Mesothelial cell of epicardium (in vitro differentiated cells): ENCODE measurements at regions not wholly inside any gene's neighbourhood (a gene's known extent, or its start where the extent isn't known, plus 50 kb on each side); places are given as distances from the start of the nearest gene placed in this dataset.

Source experiments
- DNase-seq, 2 experiments: peaks; one replicate each; pipeline ENCODE4 v3.0.0; 2021; ENCODE audit warnings: low spot score in 2 of 2; ENCODE audit not compliant: unreplicated experiment in 2 of 2
- H3K27ac Mint-ChIP-seq: 2 replicates; pipeline ENCODE4 v1.8.0; 2021; ENCODE audit warnings: mixed read lengths
- H3K27me3 Mint-ChIP-seq: 2 replicates; pipeline ENCODE4 v1.8.0; 2021; ENCODE audit warnings: low read depth, mixed read lengths
- H3K36me3 Mint-ChIP-seq: 2 replicates; pipeline ENCODE4 v1.8.0; 2021; ENCODE audit warnings: mixed read lengths
- H3K4me1 Mint-ChIP-seq: 2 replicates; pipeline ENCODE4 v1.8.0; 2021; ENCODE audit warnings: mixed read lengths
- H3K4me3 Mint-ChIP-seq: 2 replicates; pipeline ENCODE4 v1.8.0; 2021; ENCODE audit warnings: mild to moderate bottlenecking, moderate library complexity, mixed read lengths
- H3K9me3 Mint-ChIP-seq: 2 replicates; pipeline ENCODE4 v1.8.0; 2021; ENCODE audit warnings: mixed read lengths
- CTCF ChIP-seq: fragments of 200-600 bp; sonication (generic); IDR thresholded peaks from one replicate; pipeline ENCODE4 v1.5.0; 2021; ENCODE audit warnings: antibody characterized with exemption; ENCODE audit not compliant: unreplicated experiment

GRCh38 chrX:46330981-46331380 lies 214.2 kb downstream of the ZNF674 start:
- no peak overlapping the region for H3K27ac Mint-ChIP-seq
- peaks cover 17% of the 10 kb centered on the region for H3K4me1 Mint-ChIP-seq
- no peak overlapping the region for H3K4me3 Mint-ChIP-seq
- no peaks in the 10 kb centered on the region for H3K36me3 Mint-ChIP-seq
- no peaks in the 10 kb centered on the region for H3K27me3 Mint-ChIP-seq
- DNase-seq, result no peak
- H3K9me3 Mint-ChIP-seq, result peaks cover 37% of the 10 kb centered on the region
- no peak for TF ChIP-seq CTCF

- Mint-ChIP-seq H3K27ac (no peak overlapping the region), H3K36me3 (no peaks in the 10 kb centered on the region), H3K4me3 (no peak overlapping the region), H3K27me3 (no peaks in the 10 kb centered on the region), H3K4me1 (peaks cover 21% of the 10 kb centered on the region), H3K9me3 (peaks cover 34% of the 10 kb centered on the region)
- no peak for TF ChIP-seq CTCF
- no peak for DNase-seq
Observed at GRCh38 chrX:46330513-46330912, 214.7 kb downstream of the ZNF674 start.

- Mint-ChIP-seq H3K27me3 (no peaks in the 10 kb centered on the region), H3K36me3 (no peaks in the 10 kb centered on the region), H3K9me3 (peaks cover 18% of the 10 kb centered on the region), H3K4me1 (peaks cover 30% of the 10 kb centered on the region), H3K4me3 (no peak overlapping the region), H3K27ac (peak overlapping the region; percentile 61)
- TF ChIP-seq CTCF, result no peak
- no peak for DNase-seq
Observed at GRCh38 chrX:46328133-46328532, 217.1 kb downstream of the ZNF674 start.

GRCh38 chrX:46327566-46328115 lies 217.6 kb downstream of the ZNF674 start:
- DNase-seq, result peak in 1 of 2 experiments; percentile 41
- peaks cover 21% of the 10 kb centered on the region for H3K9me3 Mint-ChIP-seq
- no peak for TF ChIP-seq CTCF
- H3K4me3 Mint-ChIP-seq, result peak overlapping the region; percentile 44
- peak overlapping the region; percentile 95 for H3K27ac Mint-ChIP-seq
- no peaks in the 10 kb centered on the region for H3K36me3 Mint-ChIP-seq
- H3K4me1 Mint-ChIP-seq, result peaks cover 35% of the 10 kb centered on the region
- H3K27me3 Mint-ChIP-seq, result no peaks in the 10 kb centered on the region

GRCh38 chrX:46326161-46326560 lies 219.1 kb downstream of the ZNF674 start:
- TF ChIP-seq CTCF, result no peak
- no peak overlapping the region for H3K4me3 Mint-ChIP-seq
- H3K4me1 Mint-ChIP-seq, result peaks cover 48% of the 10 kb centered on the region
- no peak for DNase-seq
- H3K27me3 Mint-ChIP-seq, result no peaks in the 10 kb centered on the region
- peak overlapping the region; percentile 90 for H3K27ac Mint-ChIP-seq
- peaks cover 20% of the 10 kb centered on the region for H3K9me3 Mint-ChIP-seq
- H3K36me3 Mint-ChIP-seq, result no peaks in the 10 kb centered on the region

GRCh38 chrX:46325312-46325877 lies 219.8 kb downstream of the ZNF674 start:
- DNase-seq, result no peak
- H3K27ac Mint-ChIP-seq, result peak overlapping the region; percentile 90
- no peaks in the 10 kb centered on the region for H3K36me3 Mint-ChIP-seq
- peaks cover 17% of the 10 kb centered on the region for H3K9me3 Mint-ChIP-seq
- no peaks in the 10 kb centered on the region for H3K27me3 Mint-ChIP-seq
- H3K4me3 Mint-ChIP-seq, result peak overlapping the region; percentile 8
- no peak for TF ChIP-seq CTCF
- peaks cover 55% of the 10 kb centered on the region for H3K4me1 Mint-ChIP-seq
